ENCODE measurements at regions not wholly inside any gene's neighbourhood (a gene's known extent, or its start where the extent isn't known, plus 50 kb on each side); places are given as distances from the start of the nearest gene placed in this dataset.
"Not testable (repeated sequence)": the region's sequence is repeated elsewhere in the genome, so short reads cannot be mapped to it uniquely, and the experiment has no call there.

DNA sequence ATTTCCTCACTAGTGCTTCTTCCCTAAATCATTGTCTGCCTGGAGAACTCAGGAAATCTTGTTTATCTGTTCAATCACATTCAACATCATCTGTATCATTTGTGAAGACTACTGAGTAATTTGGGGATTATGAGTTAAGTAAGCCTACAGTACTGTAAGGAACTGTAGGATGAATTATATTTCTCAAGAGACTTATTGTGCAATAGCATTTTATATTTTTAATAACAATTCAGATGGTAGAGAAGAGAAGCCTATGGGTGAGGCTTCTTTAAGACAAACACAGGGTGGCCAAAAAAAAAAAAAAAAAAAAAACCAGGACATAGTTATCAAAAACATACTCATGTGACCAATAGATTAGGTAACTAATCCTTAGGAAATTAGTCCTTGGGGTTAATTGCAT lies 282.7 kb downstream of the FAM181B start:
- Mint-ChIP-seq H3K4me1 (no peaks in the 10 kb centered on the region), H3K9me3 (peaks cover 0 to 3% (median 0%) of the 10 kb centered on the region in 8 donors), H3K36me3 (no peaks in the 10 kb centered on the region), H3K27ac (no peak overlapping the region), H3K4me3 (no peak overlapping the region), H3K27me3 (no peaks in the 10 kb centered on the region)
- H3K4me1 ChIP-seq (ENCODE audit: insufficient read depth, low read length): no peaks in the 10 kb centered on the region
- POLR2A ChIA-PET (ENCODE audit: partially characterized antibody): no interaction called here
- H3K4me3 ChIP-seq (ENCODE audit: low read length in 2 of 2): no peak overlapping the region
- CTCF ChIA-PET (ENCODE audit: partially characterized antibody): no interaction called here
- H3K27ac ChIP-seq (ENCODE audit: low read depth, low read length): no peak overlapping the region
- no peaks in the 10 kb centered on the region for H3K36me3 ChIP-seq (ENCODE audit: insufficient read depth, low read length)
- no peaks in the 10 kb centered on the region for H3K27me3 ChIP-seq (ENCODE audit: insufficient read depth, low read length)
- H3K9me3 ChIP-seq (ENCODE audit: control insufficient read depth in 1 of 2, low read length in 2 of 2): no peaks in the 10 kb centered on the region
- no peak for DNase-seq
- intact Hi-C loops (cut with micrococcal nuclease): no loop called here

DNA sequence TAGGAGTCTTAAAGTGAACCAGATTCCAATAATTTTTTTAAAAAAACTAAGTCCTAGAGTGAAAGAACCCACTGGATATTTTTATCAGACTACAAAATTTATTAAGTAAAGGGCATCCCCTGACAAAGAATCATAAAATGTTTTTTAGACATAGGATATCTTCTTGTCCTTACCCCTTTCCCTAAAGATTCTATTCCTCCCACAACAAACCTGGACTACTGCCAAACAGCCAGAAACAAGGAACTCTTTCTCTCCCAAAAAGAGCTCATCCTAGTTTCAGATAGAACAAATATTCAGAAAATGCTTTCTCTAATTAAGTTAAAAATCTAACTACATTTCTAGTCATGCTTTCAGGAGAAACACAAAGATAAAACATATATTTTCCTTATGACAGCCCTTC lies 327.1 kb downstream of the FAM181B start:
- H3K4me1 ChIP-seq (ENCODE audit: insufficient read depth, low read length): no peaks in the 10 kb centered on the region
- ChIA-PET CTCF (ENCODE audit: partially characterized antibody) (no interaction called here), POLR2A (ENCODE audit: partially characterized antibody) (no interaction called here)
- no peaks in the 10 kb centered on the region for H3K36me3 ChIP-seq (ENCODE audit: insufficient read depth, low read length)
- H3K4me1 Mint-ChIP-seq: no peaks in the 10 kb centered on the region
- H3K27ac ChIP-seq (ENCODE audit: low read depth, low read length): no peak overlapping the region
- intact Hi-C loops (cut with micrococcal nuclease): no loop called here
- H3K9me3 Mint-ChIP-seq: peaks cover 0 to 17% (median 4%) of the 10 kb centered on the region in 8 donors
- no peaks in the 10 kb centered on the region for H3K27me3 ChIP-seq (ENCODE audit: insufficient read depth, low read length)
- H3K4me3 ChIP-seq (ENCODE audit: low read length in 2 of 2): no peak overlapping the region
- H3K27ac Mint-ChIP-seq: no peak overlapping the region
- DNase-seq: no peak
- H3K27me3 Mint-ChIP-seq: no peaks in the 10 kb centered on the region
- H3K9me3 ChIP-seq (ENCODE audit: control insufficient read depth in 1 of 2, low read length in 2 of 2): no peaks in the 10 kb centered on the region
- H3K4me3 Mint-ChIP-seq: no peak overlapping the region
- H3K36me3 Mint-ChIP-seq: no peaks in the 10 kb centered on the region

DNA sequence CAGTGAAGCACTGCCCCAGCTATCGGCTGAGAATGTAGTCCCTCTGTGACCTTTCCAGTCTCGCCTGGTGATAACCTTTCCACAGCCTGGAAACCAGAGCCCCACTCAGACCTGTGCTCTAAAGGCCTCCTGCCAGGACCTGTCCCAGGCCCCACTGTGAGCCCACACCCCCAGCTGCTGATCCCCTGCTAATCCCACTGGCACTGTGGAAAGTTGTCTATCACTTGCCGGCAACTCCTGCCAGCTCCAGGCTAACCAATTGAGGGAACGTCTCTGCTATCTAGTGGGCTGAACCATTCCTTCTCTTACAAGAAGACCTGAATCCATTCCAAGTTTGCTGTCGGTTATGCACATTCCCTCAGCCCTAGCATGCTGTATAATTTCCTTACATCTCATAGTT lies 328.2 kb downstream of the FAM181B start:
- intact Hi-C loops (cut with micrococcal nuclease): no loop called here
- Mint-ChIP-seq H3K4me1 (no peaks in the 10 kb centered on the region), H3K27ac (no peak overlapping the region), H3K36me3 (no peaks in the 10 kb centered on the region), H3K27me3 (no peaks in the 10 kb centered on the region), H3K9me3 (peaks cover 0 to 13% (median 4%) of the 10 kb centered on the region in 8 donors), H3K4me3 (no peak overlapping the region)
- no peak overlapping the region for H3K4me3 ChIP-seq (ENCODE audit: low read length in 2 of 2)
- no peak for DNase-seq
- no peaks in the 10 kb centered on the region for H3K27me3 ChIP-seq (ENCODE audit: insufficient read depth, low read length)
- ChIA-PET POLR2A (ENCODE audit: partially characterized antibody) (no interaction called here), CTCF (ENCODE audit: partially characterized antibody) (no interaction called here)
- no peaks in the 10 kb centered on the region for H3K36me3 ChIP-seq (ENCODE audit: insufficient read depth, low read length)
- no peak overlapping the region for H3K27ac ChIP-seq (ENCODE audit: low read depth, low read length)
- no peaks in the 10 kb centered on the region for H3K9me3 ChIP-seq (ENCODE audit: control insufficient read depth in 1 of 2, low read length in 2 of 2)
- no peaks in the 10 kb centered on the region for H3K4me1 ChIP-seq (ENCODE audit: insufficient read depth, low read length)

DNA sequence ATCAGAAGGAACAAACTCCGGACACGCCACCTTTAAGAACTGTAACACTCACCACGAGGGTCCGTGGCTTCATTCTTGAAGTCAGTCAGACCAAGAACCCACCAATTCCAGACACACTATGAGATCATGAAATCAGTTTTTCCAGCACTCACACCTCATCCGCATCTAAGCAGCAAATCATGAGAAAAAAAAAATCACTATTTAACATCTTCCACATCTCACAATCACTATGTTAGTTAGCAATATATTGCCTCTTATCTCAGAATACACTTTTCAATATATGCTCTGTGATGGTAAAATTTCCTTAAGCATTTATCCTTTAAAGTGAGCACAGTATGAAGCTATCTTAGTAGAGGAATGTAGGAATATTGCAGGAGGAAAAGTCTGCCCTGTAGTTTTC lies 328.7 kb downstream of the FAM181B start:
- DNase-seq: no peak
- Mint-ChIP-seq H3K9me3 (peaks cover 0 to 9% (median 1%) of the 10 kb centered on the region in 8 donors), H3K36me3 (no peaks in the 10 kb centered on the region), H3K4me3 (no peak overlapping the region), H3K27me3 (no peaks in the 10 kb centered on the region), H3K4me1 (no peaks in the 10 kb centered on the region), H3K27ac (no peak overlapping the region)
- intact Hi-C loops (cut with micrococcal nuclease): no loop called here
- ChIA-PET CTCF (ENCODE audit: partially characterized antibody) (no interaction called here), POLR2A (ENCODE audit: partially characterized antibody) (no interaction called here)
- H3K4me3 ChIP-seq (ENCODE audit: low read length in 2 of 2): no peak overlapping the region
- H3K4me1 ChIP-seq (ENCODE audit: insufficient read depth, low read length): no peaks in the 10 kb centered on the region
- H3K9me3 ChIP-seq (ENCODE audit: control insufficient read depth in 1 of 2, low read length in 2 of 2): no peaks in the 10 kb centered on the region
- no peak overlapping the region for H3K27ac ChIP-seq (ENCODE audit: low read depth, low read length)
- H3K36me3 ChIP-seq (ENCODE audit: insufficient read depth, low read length): no peaks in the 10 kb centered on the region
- no peaks in the 10 kb centered on the region for H3K27me3 ChIP-seq (ENCODE audit: insufficient read depth, low read length)

DNA sequence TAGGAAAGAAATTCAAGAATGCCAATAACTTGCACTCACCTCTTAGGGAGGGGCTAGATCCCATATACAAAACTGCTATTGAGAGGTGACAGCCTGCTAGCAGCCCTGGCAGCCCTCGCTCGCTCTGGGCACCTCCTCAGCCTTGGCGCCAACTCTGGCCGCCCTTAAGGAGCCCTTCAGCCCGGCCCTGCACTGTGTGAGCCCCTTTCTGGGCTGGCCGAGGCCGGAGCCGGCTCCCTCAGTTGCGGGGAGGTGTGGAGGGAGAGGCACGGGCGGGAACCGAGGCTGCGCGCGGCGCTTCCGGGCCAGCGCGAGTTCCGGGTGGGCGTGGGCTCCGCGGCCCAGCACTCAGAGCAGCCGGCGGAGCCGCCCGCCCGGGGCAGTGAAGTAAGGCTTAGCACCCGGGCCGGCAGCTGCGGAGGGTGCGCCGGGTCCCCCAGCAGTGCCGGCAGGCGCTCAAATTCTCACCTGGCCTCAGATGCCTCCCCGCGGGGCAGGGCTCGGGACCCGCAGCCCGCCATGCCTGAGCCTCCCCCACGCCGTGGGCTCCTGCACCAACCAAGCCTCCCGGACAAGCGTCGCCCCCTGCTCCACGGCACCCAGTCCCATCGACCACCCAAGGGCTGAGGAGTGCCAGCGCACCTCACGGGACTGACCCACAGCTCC lies 329.9 kb downstream of the FAM181B start:
- Mint-ChIP-seq H3K27ac (no peak overlapping the region), H3K4me3 (no peak overlapping the region), H3K4me1 (no peaks in the 10 kb centered on the region), H3K27me3 (no peaks in the 10 kb centered on the region), H3K36me3 (no peaks in the 10 kb centered on the region), H3K9me3 (peaks cover 0 to 10% (median 1%) of the 10 kb centered on the region in 8 donors)
- Histone ChIP-seq H3K36me3 (ENCODE audit: insufficient read depth, low read length) (no peaks in the 10 kb centered on the region), H3K4me1 (ENCODE audit: insufficient read depth, low read length) (no peaks in the 10 kb centered on the region), H3K4me3 (ENCODE audit: low read length in 2 of 2) (no peak overlapping the region), H3K9me3 (ENCODE audit: control insufficient read depth in 1 of 2, low read length in 2 of 2) (no peaks in the 10 kb centered on the region), H3K27me3 (ENCODE audit: insufficient read depth, low read length) (no peaks in the 10 kb centered on the region), H3K27ac (ENCODE audit: low read depth, low read length) (no peak overlapping the region)
- POLR2A ChIA-PET (ENCODE audit: partially characterized antibody): no interaction called here
- no peak for DNase-seq
- CTCF ChIA-PET (ENCODE audit: partially characterized antibody): no interaction called here
- intact Hi-C loops (cut with micrococcal nuclease): no loop called here

DNA sequence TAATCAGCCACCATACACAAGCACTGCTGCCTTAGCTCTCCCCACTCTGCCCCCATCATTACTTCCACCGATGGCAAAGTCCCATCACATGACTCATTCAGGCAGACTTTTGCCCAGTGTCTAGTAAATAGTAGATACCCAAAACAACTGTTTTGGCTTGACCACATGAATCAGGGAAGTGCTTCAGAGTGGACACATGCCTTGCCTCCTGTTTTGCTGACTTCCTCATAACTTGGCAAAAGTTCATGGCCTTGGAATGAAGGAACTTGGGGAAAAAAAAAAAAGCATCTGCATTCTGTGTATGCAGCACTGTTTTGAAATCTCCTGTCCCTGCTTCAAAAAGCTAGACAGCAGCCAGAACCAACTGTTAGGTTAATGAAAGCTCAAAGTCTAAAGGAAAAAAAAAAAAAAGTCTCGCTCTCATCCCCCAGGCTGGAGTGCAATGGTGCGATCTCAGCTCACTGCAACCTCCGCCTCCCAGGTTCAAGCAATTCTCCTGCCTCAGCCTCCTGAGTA lies 335.3 kb downstream of the FAM181B start:
- Mint-ChIP-seq H3K27ac (no peak overlapping the region), H3K4me1 (no peaks in the 10 kb centered on the region), H3K9me3 (peaks cover 0 to 9% (median 5%) of the 10 kb centered on the region in 8 donors), H3K4me3 (no peak overlapping the region), H3K36me3 (no peaks in the 10 kb centered on the region), H3K27me3 (no peaks in the 10 kb centered on the region)
- Histone ChIP-seq H3K27me3 (ENCODE audit: insufficient read depth, low read length) (no peaks in the 10 kb centered on the region), H3K4me3 (ENCODE audit: low read length in 2 of 2) (no peak overlapping the region), H3K9me3 (ENCODE audit: control insufficient read depth in 1 of 2, low read length in 2 of 2) (no peaks in the 10 kb centered on the region), H3K36me3 (ENCODE audit: insufficient read depth, low read length) (no peaks in the 10 kb centered on the region), H3K4me1 (ENCODE audit: insufficient read depth, low read length) (no peaks in the 10 kb centered on the region), H3K27ac (ENCODE audit: low read depth, low read length) (no peak overlapping the region)
- POLR2A ChIA-PET (ENCODE audit: partially characterized antibody): no interaction called here
- no peak for DNase-seq
- CTCF ChIA-PET (ENCODE audit: partially characterized antibody): no interaction called here
- intact Hi-C loops (cut with micrococcal nuclease): no loop called here

DNA sequence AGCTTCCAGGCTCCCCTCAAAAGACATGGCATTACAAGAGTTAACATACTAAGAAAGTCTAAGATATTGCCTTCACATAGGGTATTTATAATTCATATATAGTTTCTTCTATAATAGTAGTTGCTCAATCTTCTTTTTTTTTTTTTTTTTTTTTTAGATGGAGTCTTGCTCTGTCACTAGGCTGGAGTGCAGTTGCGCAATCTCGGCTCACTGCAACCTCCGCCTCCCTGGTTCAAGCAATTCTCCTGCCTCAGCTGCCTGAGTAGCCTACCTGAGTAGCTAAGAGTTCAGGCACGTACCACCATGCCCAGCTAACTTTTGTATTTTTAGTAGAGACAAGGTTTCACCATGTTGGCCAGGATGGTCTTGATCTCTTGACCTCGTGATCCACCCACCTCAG lies 337.0 kb downstream of the FAM181B start:
- H3K4me1 Mint-ChIP-seq; H3K36me3 ChIP-seq (ENCODE audit: insufficient read depth, low read length); intact Hi-C loops (cut with micrococcal nuclease); H3K27ac Mint-ChIP-seq; POLR2A ChIA-PET (ENCODE audit: partially characterized antibody); H3K27me3 ChIP-seq (ENCODE audit: insufficient read depth, low read length); DNase-seq; H3K27me3 Mint-ChIP-seq; H3K36me3 Mint-ChIP-seq; H3K4me3 ChIP-seq (ENCODE audit: low read length in 2 of 2); H3K27ac ChIP-seq (ENCODE audit: low read depth, low read length); H3K4me1 ChIP-seq (ENCODE audit: insufficient read depth, low read length); CTCF ChIA-PET (ENCODE audit: partially characterized antibody); H3K4me3 Mint-ChIP-seq; H3K9me3 ChIP-seq (ENCODE audit: control insufficient read depth in 1 of 2, low read length in 2 of 2): not testable (repeated sequence)
- H3K9me3 Mint-ChIP-seq: peaks cover 0 to 17% (median 7%) of the 10 kb centered on the region in 8 donors

DNA sequence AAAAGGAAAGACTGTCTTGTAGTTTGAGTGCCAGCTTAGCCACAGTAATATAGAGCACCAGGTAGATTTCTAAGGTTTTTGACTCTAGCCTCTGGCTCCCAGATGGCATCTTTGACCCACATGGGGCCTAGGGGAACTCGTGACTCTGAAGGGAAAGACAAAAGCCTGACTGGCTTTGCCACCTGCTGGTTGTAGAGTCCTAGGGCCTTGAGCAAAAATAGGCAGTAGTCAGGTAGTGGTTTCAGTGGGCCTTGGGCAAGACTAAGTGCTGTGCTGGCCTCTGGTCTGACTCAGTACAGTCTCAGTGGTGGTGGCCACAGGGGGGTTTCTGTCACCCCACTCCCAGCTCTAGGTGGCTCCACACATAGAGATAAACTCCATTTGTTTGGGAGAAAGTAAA lies 349.4 kb downstream of the FAM181B start:
- H3K36me3 ChIP-seq (ENCODE audit: insufficient read depth, low read length): no peaks in the 10 kb centered on the region
- Mint-ChIP-seq H3K9me3 (peaks cover 2 to 8% (median 6%) of the 10 kb centered on the region in 8 donors), H3K36me3 (no peaks in the 10 kb centered on the region), H3K4me3 (no peak overlapping the region), H3K27me3 (no peaks in the 10 kb centered on the region), H3K4me1 (no peaks in the 10 kb centered on the region), H3K27ac (no peak overlapping the region)
- no peaks in the 10 kb centered on the region for H3K9me3 ChIP-seq (ENCODE audit: control insufficient read depth in 1 of 2, low read length in 2 of 2)
- DNase-seq: no peak
- no peaks in the 10 kb centered on the region for H3K4me1 ChIP-seq (ENCODE audit: insufficient read depth, low read length)
- ChIA-PET POLR2A (ENCODE audit: partially characterized antibody) (no interaction called here), CTCF (ENCODE audit: partially characterized antibody) (no interaction called here)
- no peaks in the 10 kb centered on the region for H3K27me3 ChIP-seq (ENCODE audit: insufficient read depth, low read length)
- intact Hi-C loops (cut with micrococcal nuclease): no loop called here
- no peak overlapping the region for H3K4me3 ChIP-seq (ENCODE audit: low read length in 2 of 2)
- H3K27ac ChIP-seq (ENCODE audit: low read depth, low read length): no peak overlapping the region

Data from CD4-positive, alpha-beta memory T cell (primary cell).